ENCODE measurements at regions not wholly inside any gene's neighbourhood (a gene's known extent, or its start where the extent isn't known, plus 50 kb on each side); places are given as distances from the start of the nearest gene placed in this dataset.

- in situ Hi-C loops (cut with HindIII; ENCODE audit: low sequenced_read_pairs) = no loop called here
- no peak overlapping the region for H3K4me3 ChIP-seq (ENCODE audit: low read depth, low read length)
- no peak for TF ChIP-seq CTCF (IDR thresholded peaks at IDR 0.05; ENCODE audit: low read depth, low read length)
- DNase-seq (ENCODE audit: low read depth, low spot score) = no peak
Observed at GRCh38 chr1:14140831-14141401, 440.9 kb downstream of the PRDM2 start.

DNA sequence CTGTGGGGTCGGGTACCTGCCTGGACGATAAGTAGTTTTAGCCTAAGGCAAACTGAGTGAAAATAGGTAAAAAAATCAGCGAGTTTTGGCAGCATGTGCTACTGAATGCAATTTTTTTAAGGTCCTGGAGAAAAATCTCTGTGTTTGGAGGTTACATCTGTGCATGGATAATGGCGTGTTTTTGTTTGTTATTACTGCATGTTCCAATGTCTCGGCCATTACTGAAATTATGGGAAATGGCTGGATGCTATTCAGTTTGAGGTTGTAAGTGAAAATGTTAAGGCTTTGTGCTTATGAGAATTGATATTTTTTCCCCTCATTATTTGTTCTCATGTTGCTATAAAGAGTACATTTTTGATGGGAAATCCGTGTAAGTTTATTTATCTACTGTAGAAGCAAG, 441.7 kb downstream of the PRDM2 start:
- in situ Hi-C loops (cut with HindIII; ENCODE audit: low sequenced_read_pairs) = no loop called here

GRCh38 chr1:14142397-14143100, 442.6 kb downstream of the PRDM2 start:
- no peak for DNase-seq (ENCODE audit: low read depth, low spot score)
- in situ Hi-C loops (cut with HindIII; ENCODE audit: low sequenced_read_pairs) = no loop called here
- TF ChIP-seq CTCF (IDR thresholded peaks at IDR 0.05; ENCODE audit: low read depth, low read length) = no peak
- no peak overlapping the region for H3K4me3 ChIP-seq (ENCODE audit: low read depth, low read length)

More for the DNA sequence above, 441.7 kb downstream of the PRDM2 start:
- no peak for TF ChIP-seq CTCF (IDR thresholded peaks at IDR 0.05; ENCODE audit: low read depth, low read length)
- no peak overlapping the region for H3K4me3 ChIP-seq (ENCODE audit: low read depth, low read length)
- no peak for DNase-seq (ENCODE audit: low read depth, low spot score)

DNA sequence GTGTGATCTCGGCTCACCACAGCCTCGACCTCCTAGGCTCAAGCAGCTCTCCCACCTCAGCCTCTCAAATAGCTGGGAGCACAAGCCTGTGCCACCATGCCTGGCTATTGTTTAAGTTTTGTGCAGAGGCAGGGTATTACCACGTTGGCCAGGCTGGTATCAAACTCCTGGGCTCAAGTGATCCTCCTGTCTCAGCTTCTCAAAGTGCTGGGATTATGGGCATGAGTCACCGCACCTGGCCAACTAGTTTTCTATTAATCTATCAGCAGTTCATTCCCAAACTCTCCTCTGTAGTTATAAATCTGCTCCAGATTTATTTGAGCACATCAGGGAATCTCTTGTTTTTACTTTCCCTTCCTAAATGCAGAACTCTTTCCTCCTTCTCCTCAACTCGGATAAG, 443.8 kb downstream of the PRDM2 start:
- no peak for TF ChIP-seq CTCF (IDR thresholded peaks at IDR 0.05; ENCODE audit: low read depth, low read length)
- in situ Hi-C loops (cut with HindIII; ENCODE audit: low sequenced_read_pairs) = no loop called here
- DNase-seq (ENCODE audit: low read depth, low spot score) = no peak

GRCh38 chr1:14148526-14148925, 448.5 kb downstream of the PRDM2 start:
- in situ Hi-C loops (cut with HindIII; ENCODE audit: low sequenced_read_pairs) = no loop called here
- no peak for DNase-seq (ENCODE audit: low read depth, low spot score)
- no peak for TF ChIP-seq CTCF (IDR thresholded peaks at IDR 0.05; ENCODE audit: low read depth, low read length)
- no peak overlapping the region for H3K4me3 ChIP-seq (ENCODE audit: low read depth, low read length)

More for the DNA sequence above, 443.8 kb downstream of the PRDM2 start:
- no peak overlapping the region for H3K4me3 ChIP-seq (ENCODE audit: low read depth, low read length)

DNA sequence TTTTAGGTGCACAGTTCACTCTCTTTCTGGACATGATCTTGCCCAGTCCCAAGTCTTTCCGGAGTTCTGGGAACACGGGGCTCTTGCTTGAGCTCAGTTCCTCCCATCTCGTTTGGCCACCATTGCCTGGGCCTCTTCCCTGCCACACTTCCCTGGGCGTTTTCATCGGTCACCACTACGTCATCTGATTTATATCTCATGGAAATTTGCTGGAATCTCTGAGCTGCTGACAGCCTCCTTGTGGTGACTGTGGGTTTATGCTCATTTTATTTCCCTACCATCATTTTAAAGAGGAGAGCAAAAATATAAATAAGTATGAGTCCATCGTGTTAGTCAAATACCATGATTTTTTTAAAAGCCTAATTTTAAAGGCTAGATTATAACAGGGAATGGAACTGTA, 449.1 kb upstream of the KAZN start:
- no peak overlapping the region for H3K4me3 ChIP-seq (ENCODE audit: low read depth, low read length)
- TF ChIP-seq CTCF (IDR thresholded peaks at IDR 0.05; ENCODE audit: low read depth, low read length) = peak; percentile 19
- in situ Hi-C loops (cut with HindIII; ENCODE audit: low sequenced_read_pairs) = no loop called here
- DNase-seq (ENCODE audit: low read depth, low spot score) = no peak

Measured in astrocyte of the spinal cord (primary cell).